Small intestine (tissue), 7 donors: ENCODE measurements at regions not wholly inside any gene's neighbourhood (a gene's known extent, or its start where the extent isn't known, plus 50 kb on each side); places are given as distances from the start of the nearest gene placed in this dataset.

Source experiments
- DNase-seq, 2 donors: peaks; one replicate each; pipeline versions ENCODE4 v3.0.0 to v3.0.0-alpha.2; 2013
- FAIRE-seq: peaks from 2 replicates; lab custom pipeline; 2012; peaks lifted over from hg19 to GRCh38; lab: Jason Lieb, UNC
- H3K27ac ChIP-seq, 3 donors: one replicate each; pipeline ENCODE4 v1.5.1; 2013; ENCODE audit warnings: low read length in 2 of 3, mild to moderate bottlenecking in 2 of 3, control low read depth in 1 of 3, inconsistent platforms in 1 of 3, low read depth in 1 of 3, moderate library complexity in 1 of 3
- H3K27me3 ChIP-seq, 3 donors: one replicate each; pipeline ENCODE4 v1.6.1; 2013; ENCODE audit warnings: low read length in 3 of 3, inconsistent platforms in 1 of 3; ENCODE audit not compliant: control insufficient read depth in 3 of 3, insufficient read depth in 3 of 3
- H3K36me3 ChIP-seq, 3 donors: one replicate each; pipeline ENCODE4 v1.6.1; 2013; ENCODE audit warnings: low read length in 3 of 3, inconsistent platforms in 1 of 3, low read depth in 1 of 3, mild to moderate bottlenecking in 1 of 3, moderate library complexity in 1 of 3; ENCODE audit not compliant: control insufficient read depth in 3 of 3, insufficient read depth in 2 of 3
- H3K4me1 ChIP-seq, 3 donors: one replicate each; pipeline ENCODE4 v1.6.1; 2013; ENCODE audit warnings: low read length in 2 of 3, inconsistent platforms in 1 of 3, low read depth in 1 of 3, mild to moderate bottlenecking in 1 of 3, moderate library complexity in 1 of 3; ENCODE audit not compliant: control insufficient read depth in 3 of 3, insufficient read depth in 2 of 3
- H3K4me3 ChIP-seq, 3 donors: one replicate each; pipeline ENCODE4 v1.5.1; 2013; ENCODE audit warnings: low read length in 3 of 3, control low read depth in 1 of 3, inconsistent platforms in 1 of 3, low read depth in 1 of 3, mild to moderate bottlenecking in 1 of 3, moderate library complexity in 1 of 3
- H3K9me3 ChIP-seq, 2 donors: one replicate each; pipeline ENCODE4 v1.6.1; 2013; ENCODE audit warnings: low read depth in 1 of 2, low read length in 1 of 2; ENCODE audit not compliant: control insufficient read depth in 2 of 2, insufficient read depth in 1 of 2
- WGBS, 3 donors: extraction: QIAGEN DNeasy Blood & Tissue Kit; methylation state at CpG; one replicate each; pipeline ENCODE4 v1.1.7; 2013; 5-methylcytosine and 5-hydroxymethylcytosine counted together
- donor health status: healthy with polysubstance abuse.
- donor health status: control.
- donor health status: control.
- donor health status: Bipolar disorder and iron deficiency.
- donor health status: healthy.

GRCh38 chr7:26101361-26102151 is 50.4 kb upstream of the NFE2L3 start:
- Histone ChIP-seq H3K27me3 (peaks cover 0 to 2% (median 0%) of the 10 kb centered on the region in 3 donors), H3K4me1 (peaks cover 0 to 13% (median 0%) of the 10 kb centered on the region in 3 donors), H3K27ac (peak overlapping the region in 2 of 3 donors; percentile 8 to 33), H3K36me3 (peaks cover 0 to 2% (median 0%) of the 10 kb centered on the region in 3 donors), H3K4me3 (peak overlapping the region in 1 of 3 donors; percentile 6), H3K9me3 (no peaks in the 10 kb centered on the region)
- DNase-seq (peak; percentile 63 to 69), FAIRE-seq (no peak)
- 31 to 36% (median 34%) methylated on average over 16 of the region's 16 CpGs for WGBS, 3 donors

- H3K36me3 ChIP-seq: peaks cover 0 to 2% (median 0%) of the 10 kb centered on the region in 3 donors
- WGBS, 3 donors: 69 to 83% (median 78%) methylated on average over 4 of the region's 4 CpGs
- no peak for FAIRE-seq
- peaks cover 0 to 2% (median 0%) of the 10 kb centered on the region in 3 donors for H3K27me3 ChIP-seq
- H3K9me3 ChIP-seq: no peaks in the 10 kb centered on the region
- peaks cover 0 to 13% (median 0%) of the 10 kb centered on the region in 3 donors for H3K4me1 ChIP-seq
- peak overlapping the region in 1 of 3 donors; percentile 6 for H3K4me3 ChIP-seq
- no peak for DNase-seq
- peak overlapping the region in 2 of 3 donors; percentile 8 to 16 for H3K27ac ChIP-seq
Measured at GRCh38 chr7:26102176-26102575, 49.8 kb upstream of the NFE2L3 start.
